Skin epidermis (tissue), 12 donors: ENCODE measurements at regions not wholly inside any gene's neighbourhood (a gene's known extent, or its start where the extent isn't known, plus 50 kb on each side); places are given as distances from the start of the nearest gene placed in this dataset.

Experiments
- H3K27ac ChIP-seq, 21 experiments: fragments of 200-600 bp; sonication (generic) in 11 of 21; one replicate each; pipeline ENCODE4 v1.5.0; 2020; ENCODE audit warnings: mild to moderate bottlenecking in 3 of 21, inconsistent platforms in 2 of 21, moderate library complexity in 2 of 21
- H3K4me3 ChIP-seq, 7 experiments: fragments of 200-600 bp; sonication (generic) in 2 of 7; one replicate each; pipeline ENCODE4 v1.5.0; 2020; ENCODE audit warnings: inconsistent platforms in 2 of 7, mild to moderate bottlenecking in 2 of 7, moderate library complexity in 1 of 7

DNA sequence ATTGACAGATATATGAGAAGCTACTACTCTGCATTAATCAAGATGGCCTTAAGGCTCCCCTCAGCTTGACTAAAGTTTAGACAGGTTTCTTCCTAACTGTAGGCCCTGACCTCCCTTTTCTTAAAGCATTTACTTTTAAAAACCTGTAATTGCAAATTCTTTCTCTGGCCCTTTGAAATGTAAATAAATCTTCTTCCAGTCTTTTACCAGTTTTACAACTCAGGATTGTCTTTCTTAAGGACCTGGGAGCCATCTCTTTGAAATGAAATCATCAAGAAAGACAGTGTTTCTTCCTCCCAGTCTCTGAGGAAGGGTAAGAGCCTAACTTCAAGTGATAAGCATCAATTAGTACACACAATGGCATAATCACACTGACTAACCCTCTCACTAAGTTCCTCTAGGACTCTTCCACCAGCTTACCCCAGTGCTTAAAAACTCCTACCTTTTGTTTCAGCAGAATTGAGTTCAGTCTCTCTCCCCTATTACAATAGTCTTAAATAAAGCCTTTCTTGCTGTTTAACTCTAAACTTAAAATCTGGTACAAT is 58.7 kb upstream of the CDH20 start:
- H3K4me3 ChIP-seq, result no peak overlapping the region
- H3K27ac ChIP-seq, result no peak overlapping the region

DNA sequence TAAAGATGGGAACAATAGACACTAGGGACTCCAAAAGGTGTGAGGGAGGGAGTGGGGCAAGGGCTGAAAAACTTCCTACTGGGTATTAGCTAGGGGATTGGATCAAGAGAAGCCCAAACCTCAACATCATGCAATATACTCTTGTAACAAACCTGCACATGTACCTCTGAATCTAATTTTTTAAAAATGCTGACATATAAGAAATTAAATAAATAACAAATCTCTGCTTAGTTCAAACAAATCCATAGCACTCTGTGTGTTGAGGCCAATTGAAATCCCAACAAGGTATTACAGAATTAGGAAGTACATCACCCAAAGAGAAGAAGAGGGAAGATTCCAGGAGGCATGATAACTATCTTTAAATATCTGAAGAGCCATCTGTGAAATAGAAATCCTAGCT is 55.4 kb upstream of the CDH20 start:
- Histone ChIP-seq H3K4me3 (no peak overlapping the region), H3K27ac (no peak overlapping the region)

- Histone ChIP-seq H3K27ac (no peak overlapping the region), H3K4me3 (no peak overlapping the region)
Observed at GRCh38 chr18:61281431-61281830, 51.8 kb upstream of the CDH20 start.

GRCh38 chr18:61282926-61283325 is 50.3 kb upstream of the CDH20 start:
- Histone ChIP-seq H3K27ac (no peak overlapping the region), H3K4me3 (no peak overlapping the region)
